ENCODE measurements at regions not wholly inside any gene's neighbourhood (a gene's known extent, or its start where the extent isn't known, plus 50 kb on each side); places are given as distances from the start of the nearest gene placed in this dataset.
"Not testable (repeated sequence)": the region's sequence is repeated elsewhere in the genome, so short reads cannot be mapped to it uniquely, and the experiment has no call there.

GRCh38 chr11:33970984-33971466 is 79.1 kb upstream of the LMO2 start:
- peak; percentile 25 for DNase-seq

DNA sequence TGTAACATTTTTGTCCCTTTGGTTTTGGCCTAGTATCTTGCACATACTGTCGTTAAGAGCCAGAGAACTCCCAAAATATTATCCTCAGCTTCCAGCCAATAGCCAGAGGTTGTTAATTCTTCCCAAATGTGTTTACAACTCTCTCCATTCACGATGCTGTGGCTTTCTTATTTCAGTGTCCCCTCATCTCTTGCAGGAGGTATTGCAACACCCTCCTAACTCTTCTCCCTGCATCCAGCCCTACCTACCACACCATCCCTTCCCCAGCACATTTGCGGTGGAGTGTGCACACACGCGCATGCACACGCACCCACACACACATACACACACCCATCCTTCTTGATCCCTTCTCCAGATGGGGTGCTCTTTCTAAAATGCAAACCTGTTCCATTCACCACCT is 75.6 kb upstream of the LMO2 start:
- DNase-seq: no peak

- DNase-seq: no peak
Measured at GRCh38 chr11:33965032-33965431, 73.2 kb upstream of the LMO2 start.

- DNase-seq: no peak
Measured at GRCh38 chr11:33959855-33960400, 68.1 kb upstream of the LMO2 start.

GRCh38 chr11:33957304-33957917 is 65.5 kb upstream of the LMO2 start:
- DNase-seq: no peak

GRCh38 chr11:33956611-33957010 is 64.7 kb upstream of the LMO2 start:
- no peak for DNase-seq

DNA sequence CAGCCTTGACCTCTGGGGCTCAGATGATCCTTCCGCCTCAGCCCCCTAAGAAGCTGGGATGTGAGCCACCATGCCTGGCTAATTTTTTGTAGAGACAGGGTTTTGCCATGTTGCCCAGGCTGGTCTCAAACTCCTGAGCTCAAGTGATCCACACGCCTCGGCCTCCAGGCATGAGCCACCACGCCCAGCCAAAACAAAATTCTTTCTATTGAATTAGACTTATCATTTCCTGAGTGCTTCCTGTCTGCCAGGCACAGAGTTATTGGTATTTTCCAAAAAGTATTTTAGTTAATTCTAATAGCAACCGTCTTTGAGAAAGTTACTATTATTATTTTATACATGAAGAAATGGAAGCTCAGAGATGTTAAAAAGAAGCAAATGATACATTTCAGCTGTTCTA is 61.4 kb upstream of the LMO2 start:
- DNase-seq: no peak

- DNase-seq: no peak
Measured at GRCh38 chr11:33952805-33953204, 60.9 kb upstream of the LMO2 start.

- no peak for DNase-seq
Measured at GRCh38 chr11:33949252-33949913, 57.5 kb upstream of the LMO2 start.

- no peak for DNase-seq
Measured at GRCh38 chr11:33948494-33948893, 56.6 kb upstream of the LMO2 start.

DNA sequence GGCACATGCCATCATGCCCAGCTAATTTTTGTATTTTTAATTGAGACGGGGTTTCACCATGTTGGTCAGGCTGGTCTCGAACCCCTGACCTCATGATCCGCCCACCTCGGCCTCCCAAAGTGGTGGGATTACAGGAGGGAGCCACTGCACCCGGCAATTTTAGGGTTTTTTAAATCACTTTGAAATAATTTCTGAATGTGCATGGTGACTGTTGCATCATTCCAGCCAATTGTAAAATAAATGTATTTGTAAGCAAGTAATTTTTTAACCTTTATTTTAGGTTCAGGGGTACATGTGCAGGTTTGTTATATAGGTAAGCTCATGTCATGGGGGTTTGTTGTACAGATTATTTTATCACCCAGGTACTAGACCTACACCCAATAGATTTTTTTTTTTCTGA is 56.0 kb upstream of the LMO2 start:
- DNase-seq: not testable (repeated sequence)

GRCh38 chr11:33946930-33947329 is 55.1 kb upstream of the LMO2 start:
- DNase-seq: no peak

GRCh38 chr11:33945481-33946268 is 53.8 kb upstream of the LMO2 start:
- DNase-seq: no peak

GRCh38 chr11:33944693-33945424 is 53.0 kb upstream of the LMO2 start:
- no peak for DNase-seq

- DNase-seq: no peak
Measured at GRCh38 chr11:33944345-33944692, 52.4 kb upstream of the LMO2 start.

DNA sequence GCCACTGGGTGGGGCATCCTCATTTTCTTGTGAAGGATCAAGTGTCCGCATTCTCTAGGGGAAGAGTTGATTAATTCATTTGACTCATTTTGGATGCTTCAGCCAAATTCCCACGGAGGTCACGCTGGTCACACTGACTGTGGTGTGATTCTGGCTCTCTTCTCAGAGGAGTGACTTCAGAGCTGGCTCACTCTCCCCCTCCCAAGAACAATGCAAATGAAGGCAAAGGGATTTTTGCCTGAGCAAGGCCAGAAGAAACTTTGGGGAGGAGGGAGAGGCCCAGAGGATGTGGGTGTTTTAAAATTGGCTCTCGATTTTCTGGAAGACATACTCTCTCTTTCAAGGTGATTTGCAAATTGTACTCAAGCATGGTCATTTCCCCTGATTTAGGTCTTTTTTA is 51.1 kb upstream of the LMO2 start:
- no peak for DNase-seq

GRCh38 chr11:33941637-33942160 is 49.8 kb upstream of the LMO2 start:
- DNase-seq: no peak
